CD4-positive, alpha-beta T cell treated with Interleukin-2 at 100 ng/mL for 4 hours (primary cell): ENCODE measurements at regions not wholly inside any gene's neighbourhood (a gene's known extent, or its start where the extent isn't known, plus 50 kb on each side); places are given as distances from the start of the nearest gene placed in this dataset.
"Not testable (repeated sequence)": the region's sequence is repeated elsewhere in the genome, so short reads cannot be mapped to it uniquely, and the experiment has no call there.

Source experiments
- DNase-seq: peaks from one replicate; pipeline ENCODE4 v3.0.0-alpha.2; 2020; ENCODE audit warnings: low spot score

- no peak for DNase-seq
These were observed 347.3 kb downstream of the TRIM36 start for GRCh38 chr5:114822436-114822835.

GRCh38 chr5:114790403-114790792 lies 379.3 kb downstream of the TRIM36 start:
- DNase-seq = no peak

GRCh38 chr5:114789773-114790402 lies 379.8 kb downstream of the TRIM36 start:
- DNase-seq = no peak

GRCh38 chr5:114782869-114783268 lies 386.8 kb downstream of the TRIM36 start:
- DNase-seq = no peak

- no peak for DNase-seq
These were observed 387.5 kb downstream of the TRIM36 start for GRCh38 chr5:114782177-114782576.

- no peak for DNase-seq
These were observed 389.4 kb downstream of the TRIM36 start for GRCh38 chr5:114780290-114780689.

- no peak for DNase-seq
These were observed 382.5 kb downstream of the KCNN2 start for GRCh38 chr5:114744406-114744805.

- DNase-seq = no peak
These were observed 372.4 kb downstream of the KCNN2 start for GRCh38 chr5:114734238-114734637.

GRCh38 chr5:114729986-114730385 lies 368.1 kb downstream of the KCNN2 start:
- no peak for DNase-seq

GRCh38 chr5:114727358-114727757 lies 365.5 kb downstream of the KCNN2 start:
- no peak for DNase-seq

GRCh38 chr5:114726131-114726530 lies 364.3 kb downstream of the KCNN2 start:
- DNase-seq = no peak

GRCh38 chr5:114719268-114719667 lies 357.4 kb downstream of the KCNN2 start:
- no peak for DNase-seq

- no peak for DNase-seq
These were observed 355.1 kb downstream of the KCNN2 start for GRCh38 chr5:114716955-114717354.

GRCh38 chr5:114704225-114704893 lies 342.5 kb downstream of the KCNN2 start:
- DNase-seq = not testable (repeated sequence)

- no peak for DNase-seq
These were observed 340.9 kb downstream of the KCNN2 start for GRCh38 chr5:114702731-114703130.

GRCh38 chr5:114702136-114702535 lies 340.3 kb downstream of the KCNN2 start:
- no peak for DNase-seq

- DNase-seq = no peak
These were observed 339.0 kb downstream of the KCNN2 start for GRCh38 chr5:114700823-114701222.

GRCh38 chr5:114695292-114695904 lies 333.5 kb downstream of the KCNN2 start:
- no peak for DNase-seq

GRCh38 chr5:114686356-114686755 lies 324.5 kb downstream of the KCNN2 start:
- no peak for DNase-seq

GRCh38 chr5:114678778-114679177 lies 316.9 kb downstream of the KCNN2 start:
- no peak for DNase-seq

- DNase-seq = no peak
These were observed 303.7 kb downstream of the KCNN2 start for GRCh38 chr5:114665551-114665950.

- no peak for DNase-seq
These were observed 298.9 kb downstream of the KCNN2 start for GRCh38 chr5:114660791-114661190.

- no peak for DNase-seq
These were observed 296.3 kb downstream of the KCNN2 start for GRCh38 chr5:114658194-114658593.
